BJ (cell line): ENCODE measurements at regions not wholly inside any gene's neighbourhood (a gene's known extent, or its start where the extent isn't known, plus 50 kb on each side); places are given as distances from the start of the nearest gene placed in this dataset.
"Not testable (repeated sequence)": the region's sequence is repeated elsewhere in the genome, so short reads cannot be mapped to it uniquely, and the experiment has no call there.

Source experiments
- CTCF ChIA-PET: fragments of 350-600 bp; formaldehyde crosslinking; extraction: SDS; loops from one replicate; lab custom pipeline; 2021; ENCODE audit warnings: antibody characterized with exemption, inconsistent platforms; lab: Yijun Ruan, JAX
- POLR2A ChIA-PET: fragments of 300-600 bp; sonication (Branson Sonifier 250); formaldehyde crosslinking; extraction: SDS; loops from one replicate; lab custom pipeline; 2021; ENCODE audit warnings: antibody characterized with exemption; lab: Charles Lee
- DNase-seq: peaks from one replicate; pipeline ENCODE4 v3.0.0-alpha.2; 2011; ENCODE audit warnings: low read depth
- H3K27me3 ChIP-seq: 2 replicates; pipeline ENCODE4 v1.6.0; 2011; ENCODE audit warnings: low read length; ENCODE audit not compliant: control insufficient read depth, insufficient read depth
- H3K36me3 ChIP-seq: 2 replicates; pipeline ENCODE4 v1.5.1; 2011; ENCODE audit warnings: low read length; ENCODE audit not compliant: control insufficient read depth, insufficient read depth
- H3K4me3 ChIP-seq: 2 replicates; pipeline ENCODE4 v1.5.1; 2011; ENCODE audit warnings: low read depth, mild to moderate bottlenecking, control low read depth, low read length
- TF ChIP-seq, protein P1 (sequence below): IDR thresholded peaks from 2 replicates; pipeline ENCODE4 v1.5.1; 2011; ENCODE audit warnings: low read depth, mild to moderate bottlenecking, control low read depth, inconsistent platforms, low read length, moderate library complexity; ENCODE audit not compliant: insufficient read depth

GRCh38 chr4:103845075-103845474 is 125.3 kb upstream of the TACR3 start:
- ChIA-PET CTCF (no interaction called here), POLR2A (no interaction called here)
- no peak for DNase-seq
- TF ChIP-seq, protein P1, sequence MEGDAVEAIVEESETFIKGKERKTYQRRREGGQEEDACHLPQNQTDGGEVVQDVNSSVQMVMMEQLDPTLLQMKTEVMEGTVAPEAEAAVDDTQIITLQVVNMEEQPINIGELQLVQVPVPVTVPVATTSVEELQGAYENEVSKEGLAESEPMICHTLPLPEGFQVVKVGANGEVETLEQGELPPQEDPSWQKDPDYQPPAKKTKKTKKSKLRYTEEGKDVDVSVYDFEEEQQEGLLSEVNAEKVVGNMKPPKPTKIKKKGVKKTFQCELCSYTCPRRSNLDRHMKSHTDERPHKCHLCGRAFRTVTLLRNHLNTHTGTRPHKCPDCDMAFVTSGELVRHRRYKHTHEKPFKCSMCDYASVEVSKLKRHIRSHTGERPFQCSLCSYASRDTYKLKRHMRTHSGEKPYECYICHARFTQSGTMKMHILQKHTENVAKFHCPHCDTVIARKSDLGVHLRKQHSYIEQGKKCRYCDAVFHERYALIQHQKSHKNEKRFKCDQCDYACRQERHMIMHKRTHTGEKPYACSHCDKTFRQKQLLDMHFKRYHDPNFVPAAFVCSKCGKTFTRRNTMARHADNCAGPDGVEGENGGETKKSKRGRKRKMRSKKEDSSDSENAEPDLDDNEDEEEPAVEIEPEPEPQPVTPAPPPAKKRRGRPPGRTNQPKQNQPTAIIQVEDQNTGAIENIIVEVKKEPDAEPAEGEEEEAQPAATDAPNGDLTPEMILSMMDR, result no peak
- Histone ChIP-seq H3K36me3 (no peaks in the 10 kb centered on the region), H3K27me3 (no peaks in the 10 kb centered on the region), H3K4me3 (no peak overlapping the region)

- POLR2A ChIA-PET, result no interaction called here
- no peak for DNase-seq
- no peak overlapping the region for H3K4me3 ChIP-seq
- TF ChIP-seq, protein P1, result no peak
- no peaks in the 10 kb centered on the region for H3K27me3 ChIP-seq
- CTCF ChIA-PET, result no interaction called here
- no peaks in the 10 kb centered on the region for H3K36me3 ChIP-seq
Measured at GRCh38 chr4:103842637-103843239, 123.0 kb upstream of the TACR3 start.

- H3K4me3 ChIP-seq, result no peak overlapping the region
- no peaks in the 10 kb centered on the region for H3K36me3 ChIP-seq
- DNase-seq, result no peak
- H3K27me3 ChIP-seq, result no peaks in the 10 kb centered on the region
- ChIA-PET POLR2A (no interaction called here), CTCF (no interaction called here)
- TF ChIP-seq, protein P1, result no peak
Measured at GRCh38 chr4:103842076-103842475, 122.3 kb upstream of the TACR3 start.

DNA sequence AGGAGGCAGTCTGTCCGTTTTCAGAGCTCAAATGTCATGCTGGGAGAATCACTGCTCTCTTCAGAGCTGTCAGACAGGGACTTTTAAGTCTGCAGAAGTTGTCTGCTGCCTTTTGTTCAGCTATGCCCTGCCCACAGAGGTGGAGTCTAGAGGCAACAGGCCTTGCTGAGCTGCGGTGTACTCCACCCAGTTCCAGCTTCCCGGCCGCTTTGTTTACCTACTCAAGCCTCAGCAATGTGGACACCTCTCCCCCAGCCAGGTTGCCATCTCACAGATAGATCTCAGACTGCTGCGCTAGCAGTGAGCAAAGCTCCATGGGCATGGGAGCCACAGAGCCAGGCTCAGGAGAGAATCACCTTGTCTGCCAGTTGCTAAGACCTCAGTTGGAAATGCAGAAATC is 90.5 kb upstream of the TACR3 start:
- CTCF ChIA-PET, POLR2A ChIA-PET, H3K4me3 ChIP-seq, H3K36me3 ChIP-seq, DNase-seq, H3K27me3 ChIP-seq: not testable (repeated sequence)

- POLR2A ChIA-PET, result no interaction called here
- DNase-seq, result no peak
- TF ChIP-seq, protein P1, result no peak
- CTCF ChIA-PET, result no interaction called here
- Histone ChIP-seq H3K36me3 (no peaks in the 10 kb centered on the region), H3K4me3 (no peak overlapping the region), H3K27me3 (no peaks in the 10 kb centered on the region)
Measured at GRCh38 chr4:103802766-103803165, 83.0 kb upstream of the TACR3 start.

GRCh38 chr4:103787057-103787456 is 67.3 kb upstream of the TACR3 start:
- Histone ChIP-seq H3K4me3 (no peak overlapping the region), H3K36me3 (no peaks in the 10 kb centered on the region), H3K27me3 (no peaks in the 10 kb centered on the region)
- ChIA-PET CTCF (no interaction called here), POLR2A (no interaction called here)
- TF ChIP-seq, protein P1, result no peak
- DNase-seq, result no peak
